H4 (cell line): ENCODE measurements at regions not wholly inside any gene's neighbourhood (a gene's known extent, or its start where the extent isn't known, plus 50 kb on each side); places are given as distances from the start of the nearest gene placed in this dataset.

Source experiments
- DNase-seq: peaks from one replicate; pipeline ENCODE4 v3.0.0-alpha.2; 2015; ENCODE audit warnings: low spot score

DNA sequence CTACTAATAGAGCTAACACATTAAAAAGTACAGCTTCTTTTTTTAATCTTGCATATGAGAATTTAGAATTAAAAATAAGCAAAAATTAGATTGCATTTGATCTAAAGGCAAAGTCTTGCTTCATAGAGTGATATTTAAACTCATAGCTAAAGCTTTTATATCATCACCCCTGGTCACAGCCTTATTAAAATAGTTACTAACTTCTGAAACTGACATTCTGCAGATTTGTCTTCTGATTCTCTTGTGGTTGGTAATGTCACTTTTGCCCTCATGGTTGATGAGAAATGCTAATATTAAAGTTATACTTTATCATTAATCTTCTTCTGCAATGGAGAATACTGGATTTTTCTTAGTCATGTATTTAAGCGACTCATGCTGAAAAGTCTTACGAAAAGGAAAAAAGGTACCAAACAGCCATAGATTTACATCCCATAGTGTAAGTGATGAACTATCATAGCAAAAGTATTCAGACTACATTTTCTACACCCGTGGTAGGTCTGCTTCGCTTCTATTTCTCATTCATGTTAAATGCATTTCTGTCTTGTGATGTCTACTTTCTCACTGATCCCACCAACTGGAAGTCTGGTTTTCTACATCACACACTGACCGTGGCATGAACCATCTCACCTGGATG, 330.5 kb upstream of the B3GALT2 start:
- DNase-seq: no peak

DNA sequence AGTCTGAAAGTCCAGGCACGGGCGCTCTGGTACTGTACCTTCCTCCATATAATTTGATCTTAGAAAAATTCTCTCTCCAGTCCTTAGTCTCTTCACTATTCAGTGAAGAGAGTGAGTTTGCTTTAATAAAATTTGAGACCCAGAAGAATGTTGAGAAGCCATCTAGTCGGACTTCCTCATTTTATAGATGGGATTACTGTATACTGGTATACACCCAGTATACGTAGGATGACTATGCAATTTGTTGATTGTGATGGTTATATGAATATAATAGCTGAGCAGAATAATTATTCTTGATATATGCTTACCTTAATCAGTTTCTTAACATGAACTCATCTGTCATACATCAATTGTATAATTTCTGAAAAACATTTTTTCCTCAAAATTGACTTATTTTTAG, 328.0 kb upstream of the B3GALT2 start:
- DNase-seq: no peak

DNA sequence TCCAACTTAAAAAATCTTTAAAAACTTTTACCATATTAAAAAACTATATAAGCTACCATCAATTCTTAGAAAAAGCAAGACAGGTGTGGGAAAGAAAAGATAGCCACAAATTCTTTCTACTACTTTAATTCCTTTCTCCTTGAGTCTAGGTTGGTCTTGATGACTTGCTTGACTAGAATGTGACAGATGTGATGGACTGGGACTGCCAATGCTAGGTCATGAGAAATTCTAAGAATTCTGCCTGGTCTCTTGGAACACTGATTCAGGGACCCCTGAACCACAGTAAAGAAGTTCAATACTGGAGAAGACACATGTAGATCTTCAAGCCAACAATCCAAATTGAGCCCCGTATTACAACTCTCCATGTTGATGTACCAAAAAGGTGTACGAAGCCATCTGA, 326.6 kb upstream of the B3GALT2 start:
- no peak for DNase-seq

DNA sequence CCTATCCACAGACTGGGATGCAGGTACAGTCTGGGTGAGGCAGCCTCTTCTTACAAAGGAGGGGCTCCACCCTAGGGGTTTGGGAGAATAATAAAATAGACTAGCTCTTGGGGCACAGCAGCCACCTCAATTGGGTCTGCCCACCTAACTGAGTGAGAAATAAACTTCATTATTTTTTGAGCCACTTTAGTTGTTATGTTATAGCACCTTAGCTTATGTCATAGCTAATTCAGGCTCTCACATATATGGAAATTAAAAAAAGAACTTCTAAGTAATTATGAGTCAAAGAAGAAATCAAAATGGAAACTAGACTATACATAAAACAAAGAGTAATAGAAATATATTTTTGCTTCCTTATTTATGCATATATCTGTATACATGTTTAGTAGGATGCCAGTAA, 318.5 kb upstream of the B3GALT2 start:
- no peak for DNase-seq

DNA sequence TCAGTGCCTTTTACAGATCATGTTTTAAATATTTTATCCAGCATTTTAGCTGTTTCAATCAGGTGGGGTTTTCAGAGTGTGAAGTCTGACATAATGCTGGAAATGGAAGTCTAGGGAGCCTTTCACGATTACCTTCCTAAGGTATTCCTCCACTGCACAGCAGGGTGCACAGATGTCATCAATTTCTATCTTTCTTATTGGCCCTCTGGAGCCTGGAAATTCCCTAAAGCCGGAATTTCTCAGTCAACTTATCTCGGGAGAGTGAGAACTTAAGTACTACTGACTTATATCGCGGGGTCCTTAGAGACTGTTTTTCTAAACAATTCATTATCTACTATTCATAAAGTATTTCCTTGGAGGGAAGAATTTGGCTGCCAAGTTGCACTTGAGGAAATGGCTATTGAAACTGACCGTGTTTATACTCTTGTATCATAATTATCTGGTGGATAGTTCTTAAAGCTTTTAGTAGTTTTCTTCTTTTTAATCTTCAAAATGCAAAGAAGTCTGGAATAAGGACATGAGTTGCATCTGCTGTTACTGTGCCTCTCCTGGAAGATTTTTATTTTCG, 311.8 kb upstream of the B3GALT2 start:
- DNase-seq: no peak

DNA sequence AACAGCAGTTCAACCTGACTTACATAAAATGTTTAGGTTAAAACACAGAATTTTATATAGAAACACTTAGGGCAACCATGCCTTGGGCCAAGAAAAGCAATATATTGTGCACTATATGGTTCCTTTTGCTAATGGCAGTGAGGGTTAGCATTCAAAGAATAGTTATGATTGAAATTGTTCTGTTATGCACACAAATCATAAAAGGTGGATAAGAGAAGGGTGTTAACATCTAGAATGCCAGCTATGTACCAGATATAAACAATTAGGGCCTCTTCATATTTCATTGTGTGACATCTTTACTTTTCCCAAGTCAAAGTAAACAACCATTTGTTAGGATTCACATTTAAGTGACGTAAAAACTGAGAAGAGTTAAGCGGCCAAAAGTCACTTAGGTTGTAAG, 308.0 kb upstream of the B3GALT2 start:
- no peak for DNase-seq

DNA sequence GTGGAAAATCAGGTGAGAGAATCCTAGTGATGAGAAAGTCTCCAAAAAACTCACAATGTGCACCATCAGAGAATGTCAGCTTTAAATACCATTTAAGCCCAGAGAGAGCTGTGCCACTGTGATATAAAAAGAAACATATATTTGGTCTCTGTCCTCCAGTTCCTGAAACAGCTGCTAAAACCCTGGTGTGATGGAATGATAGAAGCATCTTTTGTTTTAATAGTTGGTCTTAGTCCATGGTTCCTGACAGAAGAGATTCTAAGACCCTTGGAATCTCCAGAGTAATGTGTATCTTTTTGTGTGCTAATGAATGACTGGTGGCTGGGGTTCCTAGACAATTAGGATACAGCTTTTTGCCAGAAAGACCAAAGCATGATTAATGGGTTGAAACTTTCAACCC, 302.8 kb upstream of the B3GALT2 start:
- DNase-seq: no peak

DNA sequence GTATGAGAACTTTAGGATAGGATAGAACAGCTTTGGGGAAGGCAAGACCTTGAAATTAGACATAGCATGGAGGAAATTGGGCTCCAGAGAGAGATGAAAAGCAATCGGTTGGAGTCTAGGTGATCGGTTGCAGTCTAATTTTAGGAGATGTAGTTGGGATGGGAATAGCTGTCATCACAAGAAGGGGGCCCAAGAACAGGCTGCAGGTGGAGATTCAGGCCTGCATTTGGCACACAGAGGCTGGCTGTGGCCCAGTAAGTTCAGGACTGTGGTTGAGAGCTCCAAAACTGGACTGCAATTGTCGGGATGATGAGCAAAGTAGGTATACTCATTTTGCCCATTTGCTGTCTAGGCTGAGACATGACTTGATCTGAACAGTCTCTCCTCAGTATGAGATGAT, 301.3 kb upstream of the B3GALT2 start:
- DNase-seq: no peak

DNA sequence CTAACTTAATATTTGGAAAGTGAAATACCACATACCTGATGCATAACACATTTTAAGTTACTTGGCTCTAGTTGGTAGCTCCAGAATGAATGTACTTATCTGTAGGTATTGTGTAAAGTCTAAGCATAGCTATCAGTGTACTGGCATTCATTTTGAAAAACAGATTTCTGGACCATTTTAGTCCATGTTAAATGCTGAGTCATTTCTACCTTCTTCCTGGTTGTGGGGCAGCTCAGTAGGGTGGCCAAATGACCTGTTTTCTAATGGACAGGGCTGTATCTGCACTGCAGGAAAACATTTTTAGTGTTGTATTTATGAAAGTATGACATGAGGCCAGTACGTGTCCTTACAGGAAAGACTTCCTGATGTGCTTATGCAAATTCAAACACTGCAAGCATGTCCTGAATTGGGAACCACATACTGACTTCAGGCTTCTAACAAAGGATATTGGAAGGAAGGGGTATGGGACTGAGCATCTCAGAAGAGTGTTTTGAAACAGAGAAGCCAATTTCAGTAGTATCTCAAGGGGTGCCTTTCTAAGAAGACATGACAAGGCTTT, 300.3 kb upstream of the B3GALT2 start:
- DNase-seq: no peak

DNA sequence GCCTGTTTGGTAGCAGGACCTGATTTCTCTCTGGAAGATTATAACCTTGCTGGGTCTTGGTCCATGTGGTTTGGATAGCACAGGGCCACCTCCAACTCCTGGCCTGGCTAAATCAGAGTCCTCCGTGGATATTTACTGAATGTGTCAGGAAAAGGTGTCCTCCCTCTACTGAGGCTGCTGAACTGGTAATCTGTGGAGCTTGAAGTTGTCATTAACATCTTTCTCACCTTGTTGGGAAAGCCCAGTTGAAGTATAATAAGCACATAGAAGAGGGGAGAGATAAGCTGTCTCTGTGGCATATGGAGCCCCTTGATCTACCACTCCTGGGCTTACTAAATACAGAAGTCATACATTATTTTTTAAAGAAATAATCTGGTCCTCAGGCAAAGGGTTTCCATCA, 294.3 kb upstream of the B3GALT2 start:
- no peak for DNase-seq

DNA sequence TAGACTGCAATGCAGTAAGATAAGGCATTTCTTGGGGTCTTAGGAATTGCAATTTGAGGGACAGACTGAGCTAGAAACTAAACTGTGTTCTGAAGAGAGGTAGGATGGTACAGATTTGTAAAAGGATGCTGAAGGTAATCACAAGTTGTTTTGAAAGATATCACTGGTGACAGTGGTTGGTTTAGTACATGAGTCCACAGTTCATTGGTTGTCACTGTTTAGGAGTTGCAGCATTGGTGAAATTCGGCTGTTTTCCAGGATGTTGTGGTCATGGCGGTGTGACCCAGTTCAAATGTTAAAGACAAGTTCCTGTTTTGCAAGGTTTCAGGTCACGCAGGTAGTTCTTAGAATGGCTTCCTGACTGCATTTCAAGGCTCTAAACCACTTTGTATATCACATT, 292.8 kb upstream of the B3GALT2 start:
- no peak for DNase-seq

DNA sequence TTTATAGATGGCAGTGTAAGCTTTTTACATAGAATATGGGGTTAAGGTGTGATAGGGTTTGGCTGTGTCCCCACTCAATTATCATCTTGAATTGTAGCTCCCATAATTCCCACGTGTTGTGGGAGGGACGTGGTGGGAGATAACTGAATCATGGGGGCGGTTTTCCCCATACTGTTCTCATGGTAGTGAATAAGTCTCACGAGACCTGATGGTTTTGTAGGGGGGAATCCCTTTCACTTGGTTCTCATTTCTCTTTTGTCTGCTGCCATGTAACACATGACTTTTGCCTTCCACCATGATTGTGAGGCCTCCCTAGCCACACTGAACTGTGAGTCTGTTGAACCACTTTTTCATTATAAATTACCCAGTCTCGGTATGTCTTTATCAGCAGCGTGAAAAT, 290.3 kb upstream of the B3GALT2 start:
- DNase-seq: no peak

DNA sequence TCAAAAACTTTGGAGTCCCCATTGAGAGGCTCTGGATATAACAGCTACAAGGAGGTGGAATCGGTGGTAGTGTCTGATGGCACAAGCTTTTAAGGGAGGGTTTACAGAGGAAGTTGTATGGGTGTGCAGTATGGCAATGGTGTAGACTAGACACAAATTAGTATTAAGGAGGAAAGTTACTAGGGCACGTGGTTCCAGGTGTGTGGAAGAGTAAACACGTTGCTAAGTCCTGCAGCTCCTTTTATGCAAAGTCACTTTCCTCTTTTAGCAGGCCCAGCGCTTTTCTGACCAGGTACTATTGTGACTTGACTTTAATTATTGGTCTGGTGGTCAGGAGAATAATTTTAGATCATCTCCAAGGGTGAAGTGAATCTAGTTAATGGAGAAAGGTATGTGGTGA, 287.5 kb upstream of the B3GALT2 start:
- DNase-seq: no peak

DNA sequence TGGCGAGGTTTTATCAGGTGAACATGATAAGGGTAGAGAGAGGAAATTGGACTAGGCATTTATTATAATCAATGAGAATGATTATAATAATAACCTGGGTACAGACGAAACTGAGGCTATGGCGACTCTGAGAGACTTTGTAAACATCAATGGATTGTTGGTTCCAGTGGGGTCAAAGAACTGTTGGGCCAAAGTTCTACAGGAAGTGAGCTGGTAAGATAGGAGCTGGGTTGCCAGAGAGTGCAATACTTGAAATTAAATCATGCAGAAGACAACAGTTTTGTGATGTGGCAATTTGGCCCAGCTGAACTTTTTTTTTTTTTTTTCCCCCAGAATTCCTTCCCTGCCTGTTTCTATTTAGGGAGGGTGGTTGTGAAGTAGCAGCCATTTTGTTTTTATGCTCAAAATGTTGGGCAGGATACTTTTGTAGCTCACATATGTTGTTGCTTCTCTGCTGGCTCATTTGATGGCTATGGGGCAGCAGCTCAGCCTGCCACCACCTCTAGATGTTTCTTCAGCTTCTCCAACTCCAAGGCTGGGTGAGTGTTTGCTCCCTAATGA, 286.5 kb upstream of the B3GALT2 start:
- DNase-seq: no peak

DNA sequence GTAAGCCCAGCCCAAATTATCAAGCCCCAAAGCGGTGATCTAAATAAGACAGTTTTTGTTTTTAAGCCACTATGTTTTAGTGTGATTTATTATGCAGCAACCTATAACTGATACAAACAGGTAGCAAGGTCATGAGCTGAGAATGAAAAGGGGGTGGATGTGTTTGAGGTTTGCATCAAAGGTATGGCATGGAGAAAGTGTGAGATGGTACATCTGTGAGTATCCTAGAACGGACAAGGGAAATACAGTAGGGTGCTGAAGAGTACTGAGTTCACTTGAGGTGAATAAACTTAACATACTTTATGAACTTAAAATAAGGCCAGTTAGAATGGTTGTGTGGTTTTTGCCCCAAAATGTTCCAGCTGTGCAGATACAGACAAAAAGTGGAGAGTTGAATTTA, 286.0 kb upstream of the B3GALT2 start:
- no peak for DNase-seq

DNA sequence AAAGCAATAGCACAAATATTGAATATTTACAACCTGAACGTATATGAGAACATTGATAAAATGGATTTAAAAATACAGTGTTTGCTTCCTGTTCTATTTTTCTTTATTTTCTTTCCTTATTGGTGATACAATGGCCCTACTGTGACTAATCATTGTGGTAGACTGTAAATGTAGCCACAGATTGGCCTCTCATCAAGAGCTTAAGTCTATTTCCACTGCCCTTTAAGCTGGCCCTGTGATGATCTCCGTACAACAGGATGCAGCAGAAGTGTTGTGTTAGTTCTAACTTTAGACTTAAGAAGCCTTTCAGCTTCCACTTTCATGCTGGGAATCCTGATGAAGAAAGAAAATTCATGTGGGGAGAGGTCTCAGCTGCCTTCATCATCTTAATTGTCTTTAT, 285.6 kb upstream of the B3GALT2 start:
- no peak for DNase-seq

DNA sequence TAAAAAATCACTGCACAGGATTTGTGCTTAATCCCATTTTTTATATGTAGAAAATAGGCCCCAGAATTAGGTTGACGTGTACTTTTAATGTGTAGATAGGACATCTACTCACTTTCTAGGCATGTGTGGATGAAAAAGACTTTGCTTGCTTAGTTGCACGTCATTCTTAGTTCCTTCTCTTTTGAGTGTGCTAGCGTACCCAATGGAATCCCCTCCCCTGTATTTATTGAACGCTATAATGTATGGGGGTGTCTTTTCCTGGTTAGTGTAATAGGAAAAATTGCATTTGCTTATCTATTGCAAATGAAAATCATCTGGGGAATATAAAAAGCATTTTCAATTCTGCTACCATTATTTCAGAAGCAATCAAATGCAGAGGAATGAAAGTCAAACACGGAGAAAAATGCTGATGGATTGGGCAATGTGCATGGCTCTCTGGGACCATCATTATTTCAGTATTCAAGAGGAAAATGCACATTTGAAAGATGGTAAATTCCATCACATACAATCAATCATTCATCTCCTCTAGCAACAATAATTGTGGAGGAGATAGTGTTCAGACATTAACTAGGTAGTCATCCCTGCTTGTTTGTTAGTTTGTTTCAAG, 277.0 kb upstream of the B3GALT2 start:
- DNase-seq: no peak

DNA sequence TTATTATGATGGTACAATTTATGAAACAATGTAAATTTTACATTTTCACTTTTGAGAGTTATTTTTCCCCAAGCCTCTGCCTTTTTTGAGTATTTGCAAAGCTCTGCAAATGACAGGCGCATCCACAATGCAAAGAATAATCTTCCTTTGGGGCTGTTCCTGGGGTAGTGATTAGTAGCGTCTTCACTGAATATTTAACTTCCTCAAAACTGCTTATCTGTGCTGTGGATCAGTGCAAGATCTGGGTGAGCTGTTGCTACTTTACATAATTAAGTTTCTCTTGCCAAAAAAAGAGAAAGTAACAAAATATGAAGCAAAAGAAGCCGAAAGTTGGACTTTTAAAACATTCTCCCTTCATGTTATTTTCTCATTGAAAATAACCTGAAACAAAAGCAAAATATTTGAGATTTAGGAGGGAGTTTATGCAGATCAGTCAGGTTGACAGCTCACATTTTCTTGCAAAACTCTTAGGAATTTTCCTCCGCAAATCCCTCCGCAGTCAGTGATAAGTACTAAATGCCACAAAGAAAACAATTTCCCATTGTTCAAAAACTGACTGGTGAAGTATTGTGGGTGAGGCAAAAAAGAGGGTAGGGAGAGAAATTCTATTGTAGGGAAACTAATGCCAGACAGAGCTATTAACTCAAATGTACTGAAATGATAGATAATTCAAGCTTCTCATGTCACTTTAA, 276.4 kb upstream of the B3GALT2 start:
- no peak for DNase-seq

DNA sequence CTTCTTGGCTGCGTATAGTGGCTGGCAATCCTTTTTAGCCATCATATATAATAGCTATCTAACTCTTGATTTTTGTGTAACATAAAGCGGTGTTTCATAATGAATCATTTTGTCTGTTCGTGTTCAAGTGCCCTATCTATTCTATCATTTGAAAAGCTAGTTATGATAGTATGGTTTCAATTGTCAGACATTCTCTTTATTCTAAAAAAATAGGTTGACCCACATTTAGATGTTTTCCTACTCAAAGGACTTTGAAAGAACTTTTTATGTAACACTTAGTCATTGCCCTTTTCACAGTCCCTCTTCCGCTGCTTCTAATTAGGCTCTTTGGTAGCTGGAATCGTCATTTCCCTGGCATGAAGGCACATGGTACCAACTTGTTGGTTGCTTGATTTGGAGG, 272.2 kb upstream of the B3GALT2 start:
- no peak for DNase-seq

DNA sequence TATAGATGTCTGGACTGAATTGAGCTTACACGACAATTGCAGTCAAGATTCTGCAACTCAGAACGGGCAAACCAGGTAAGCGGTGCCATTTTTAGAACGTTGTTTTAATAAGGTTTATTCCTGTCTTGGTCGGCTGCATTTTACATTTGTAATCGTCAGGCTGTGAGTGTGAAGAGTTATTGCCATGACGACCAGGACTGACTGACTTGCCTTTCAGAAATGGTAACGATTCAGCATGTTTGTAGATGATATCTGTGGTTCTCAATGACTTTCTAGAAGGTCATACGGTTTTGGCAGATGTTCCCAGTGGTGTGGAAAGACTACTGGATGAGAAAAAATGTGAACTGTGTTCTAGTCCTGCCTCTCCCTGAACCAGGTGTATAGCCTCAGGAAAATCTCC, 271.3 kb upstream of the B3GALT2 start:
- no peak for DNase-seq

DNA sequence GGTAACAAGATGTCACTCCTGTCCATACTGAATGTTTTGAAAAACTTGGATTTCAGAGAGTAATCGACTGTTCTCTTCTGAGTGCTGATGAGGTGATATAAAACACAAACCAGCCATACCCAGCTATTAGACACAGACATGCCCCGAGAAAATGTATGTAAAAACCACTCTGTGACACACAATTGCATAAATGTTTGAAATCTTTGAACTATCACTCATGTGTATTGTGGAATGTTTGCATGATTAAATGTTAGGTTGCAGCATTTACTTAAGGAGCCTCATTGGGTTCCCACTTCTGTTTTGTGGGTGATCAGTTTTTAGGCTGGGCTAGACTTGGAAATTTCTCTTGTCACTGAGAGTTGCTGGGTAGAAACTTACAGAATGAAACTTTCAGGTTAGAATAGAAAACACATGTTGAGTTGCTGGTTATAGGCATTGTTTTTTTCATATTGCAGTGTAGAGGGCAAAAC, 270.4 kb upstream of the B3GALT2 start:
- DNase-seq: no peak

DNA sequence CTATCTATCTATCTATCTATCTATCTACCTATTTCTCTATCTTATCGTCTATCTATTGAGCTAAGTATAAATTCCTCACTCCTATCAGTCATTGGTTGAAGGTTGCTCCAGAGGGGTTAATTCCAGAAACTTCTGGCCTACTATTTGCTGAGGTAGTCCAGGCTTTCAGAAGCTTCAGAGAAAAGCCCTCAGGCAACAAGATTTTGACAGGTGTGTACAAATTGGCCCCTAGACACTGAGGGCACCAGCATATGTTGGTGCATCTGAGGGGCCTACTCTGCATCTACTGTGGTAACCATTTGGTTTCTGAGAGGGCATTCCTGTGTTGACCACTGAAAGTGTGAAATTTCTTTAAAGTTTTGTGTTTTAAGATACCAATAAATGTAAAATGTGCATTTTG, 265.2 kb upstream of the B3GALT2 start:
- no peak for DNase-seq

DNA sequence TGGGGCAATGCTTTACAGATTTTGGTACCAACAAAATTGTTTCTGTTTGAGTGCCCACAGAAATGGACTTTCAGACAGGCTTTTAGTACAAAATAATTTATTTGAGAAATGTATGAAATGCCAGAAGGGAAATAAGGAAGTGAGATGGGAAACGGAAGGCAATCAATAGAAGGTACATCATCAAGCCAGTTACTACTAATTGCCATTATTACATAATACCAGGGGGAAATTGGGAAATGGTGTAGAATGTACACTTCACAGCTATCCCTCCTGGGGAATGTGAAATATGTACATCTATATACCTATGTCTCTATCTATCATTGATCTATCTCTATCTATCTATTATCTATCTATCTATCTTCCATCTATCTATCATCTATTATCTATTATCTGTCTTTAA, 264.6 kb upstream of the B3GALT2 start:
- no peak for DNase-seq
